ENCODE measurements at regions not wholly inside any gene's neighbourhood (a gene's known extent, or its start where the extent isn't known, plus 50 kb on each side); places are given as distances from the start of the nearest gene placed in this dataset.

DNA sequence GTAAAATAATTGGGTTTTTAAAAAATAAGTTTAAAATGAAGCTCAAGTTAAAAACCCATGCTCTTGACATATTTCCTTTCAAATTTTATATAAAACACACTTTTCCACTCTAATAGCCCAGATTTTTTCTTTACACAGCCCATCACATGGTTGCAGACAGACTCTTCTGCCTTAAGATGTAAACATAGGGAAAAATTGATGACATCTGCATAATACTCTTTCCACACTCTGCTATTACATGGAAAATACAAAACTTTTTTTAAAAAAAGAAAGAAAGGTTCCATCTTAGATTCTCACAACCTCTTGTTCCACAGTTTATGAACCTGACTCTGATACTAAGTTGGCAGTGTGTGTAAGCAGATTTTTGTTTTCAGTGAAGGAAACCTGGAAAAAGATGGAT, 120.8 kb upstream of the ZNF648 start:
- H3K79me2 ChIP-seq (ENCODE audit: control insufficient read depth, insufficient read depth, low read length): no peaks in the 10 kb centered on the region
- TF ChIP-seq, protein P1, sequence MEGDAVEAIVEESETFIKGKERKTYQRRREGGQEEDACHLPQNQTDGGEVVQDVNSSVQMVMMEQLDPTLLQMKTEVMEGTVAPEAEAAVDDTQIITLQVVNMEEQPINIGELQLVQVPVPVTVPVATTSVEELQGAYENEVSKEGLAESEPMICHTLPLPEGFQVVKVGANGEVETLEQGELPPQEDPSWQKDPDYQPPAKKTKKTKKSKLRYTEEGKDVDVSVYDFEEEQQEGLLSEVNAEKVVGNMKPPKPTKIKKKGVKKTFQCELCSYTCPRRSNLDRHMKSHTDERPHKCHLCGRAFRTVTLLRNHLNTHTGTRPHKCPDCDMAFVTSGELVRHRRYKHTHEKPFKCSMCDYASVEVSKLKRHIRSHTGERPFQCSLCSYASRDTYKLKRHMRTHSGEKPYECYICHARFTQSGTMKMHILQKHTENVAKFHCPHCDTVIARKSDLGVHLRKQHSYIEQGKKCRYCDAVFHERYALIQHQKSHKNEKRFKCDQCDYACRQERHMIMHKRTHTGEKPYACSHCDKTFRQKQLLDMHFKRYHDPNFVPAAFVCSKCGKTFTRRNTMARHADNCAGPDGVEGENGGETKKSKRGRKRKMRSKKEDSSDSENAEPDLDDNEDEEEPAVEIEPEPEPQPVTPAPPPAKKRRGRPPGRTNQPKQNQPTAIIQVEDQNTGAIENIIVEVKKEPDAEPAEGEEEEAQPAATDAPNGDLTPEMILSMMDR (conservative IDR thresholded peaks at IDR 0.05 in 1 of 2, IDR thresholded peaks at IDR 0.05 in 1 of 2; ENCODE audit: low read depth in 1 of 2, low read length in 2 of 2): no peak
- no peak for TF ChIP-seq EZH2 (IDR thresholded peaks at IDR 0.05; ENCODE audit: low read length, missing control alignments)
- no peak overlapping the region for H3K4me2 ChIP-seq (ENCODE audit: extremely low read depth, insufficient read depth, low read length)
- no peak overlapping the region for H3K4me3 ChIP-seq (replicated peaks in 1 of 4; ENCODE audit: control extremely low read depth in 1 of 4, insufficient read depth in 1 of 4, low read depth in 3 of 4, low read length in 4 of 4)
- no peak for DNase-seq (ENCODE audit: low read depth in 2 of 2)
- H3K36me3 ChIP-seq (ENCODE audit: control insufficient read depth, insufficient read depth, low read length): no peaks in the 10 kb centered on the region
- no peak overlapping the region for H2AFZ ChIP-seq (ENCODE audit: low read length)
- H3K27ac ChIP-seq (ENCODE audit: insufficient read depth, low read length): no peak overlapping the region
- H3K9ac ChIP-seq (ENCODE audit: insufficient read depth, low read length): no peak overlapping the region
- no peaks in the 10 kb centered on the region for H4K20me1 ChIP-seq (ENCODE audit: control insufficient read depth, extremely low read depth, insufficient read depth, low read length)
- H3K27me3 ChIP-seq (ENCODE audit: control insufficient read depth, insufficient read depth, low read length): no peaks in the 10 kb centered on the region
- H3K9me3 ChIP-seq (ENCODE audit: control insufficient read depth, insufficient read depth, low read depth, low read length): no peaks in the 10 kb centered on the region
- no peaks in the 10 kb centered on the region for H3K4me1 ChIP-seq (ENCODE audit: control insufficient read depth, extremely low read depth, insufficient read depth, low read length)

DNA sequence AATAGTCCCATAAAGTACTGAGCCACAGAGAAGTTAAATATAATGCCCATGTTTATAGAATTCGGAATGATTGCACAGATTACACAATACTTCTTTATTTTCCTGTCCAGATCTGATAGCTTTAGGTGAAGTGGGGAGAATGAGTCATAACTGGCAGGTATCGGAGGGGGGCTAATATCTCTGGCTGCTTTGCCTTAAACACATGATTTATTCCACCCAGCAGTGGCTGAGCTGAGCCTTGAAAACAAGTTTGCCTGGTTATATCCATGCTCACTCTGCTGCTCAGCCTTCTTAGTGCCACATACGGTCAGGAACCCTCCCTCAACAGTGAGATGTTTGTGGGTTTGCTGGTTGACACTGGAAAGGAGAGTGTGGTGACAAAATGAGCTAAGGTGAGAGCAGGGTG, 119.7 kb upstream of the ZNF648 start:
- Histone ChIP-seq H3K36me3 (ENCODE audit: control insufficient read depth, insufficient read depth, low read length) (no peaks in the 10 kb centered on the region), H3K9me3 (ENCODE audit: control insufficient read depth, insufficient read depth, low read depth, low read length) (no peaks in the 10 kb centered on the region), H4K20me1 (ENCODE audit: control insufficient read depth, extremely low read depth, insufficient read depth, low read length) (no peaks in the 10 kb centered on the region), H3K27me3 (ENCODE audit: control insufficient read depth, insufficient read depth, low read length) (no peaks in the 10 kb centered on the region), H2AFZ (ENCODE audit: low read length) (no peak overlapping the region), H3K4me1 (ENCODE audit: control insufficient read depth, extremely low read depth, insufficient read depth, low read length) (no peaks in the 10 kb centered on the region), H3K79me2 (ENCODE audit: control insufficient read depth, insufficient read depth, low read length) (no peaks in the 10 kb centered on the region), H3K9ac (ENCODE audit: insufficient read depth, low read length) (no peak overlapping the region), H3K27ac (ENCODE audit: insufficient read depth, low read length) (no peak overlapping the region), H3K4me3 (replicated peaks in 1 of 4; ENCODE audit: control extremely low read depth in 1 of 4, insufficient read depth in 1 of 4, low read depth in 3 of 4, low read length in 4 of 4) (no peak overlapping the region), H3K4me2 (ENCODE audit: extremely low read depth, insufficient read depth, low read length) (no peak overlapping the region)
- peak in 1 of 2 donors; percentile 15 for DNase-seq (ENCODE audit: low read depth in 2 of 2)
- TF ChIP-seq, protein P1 (conservative IDR thresholded peaks at IDR 0.05 in 1 of 2, IDR thresholded peaks at IDR 0.05 in 1 of 2; ENCODE audit: low read depth in 1 of 2, low read length in 2 of 2): no peak
- TF ChIP-seq EZH2 (IDR thresholded peaks at IDR 0.05; ENCODE audit: low read length, missing control alignments): no peak

DNA sequence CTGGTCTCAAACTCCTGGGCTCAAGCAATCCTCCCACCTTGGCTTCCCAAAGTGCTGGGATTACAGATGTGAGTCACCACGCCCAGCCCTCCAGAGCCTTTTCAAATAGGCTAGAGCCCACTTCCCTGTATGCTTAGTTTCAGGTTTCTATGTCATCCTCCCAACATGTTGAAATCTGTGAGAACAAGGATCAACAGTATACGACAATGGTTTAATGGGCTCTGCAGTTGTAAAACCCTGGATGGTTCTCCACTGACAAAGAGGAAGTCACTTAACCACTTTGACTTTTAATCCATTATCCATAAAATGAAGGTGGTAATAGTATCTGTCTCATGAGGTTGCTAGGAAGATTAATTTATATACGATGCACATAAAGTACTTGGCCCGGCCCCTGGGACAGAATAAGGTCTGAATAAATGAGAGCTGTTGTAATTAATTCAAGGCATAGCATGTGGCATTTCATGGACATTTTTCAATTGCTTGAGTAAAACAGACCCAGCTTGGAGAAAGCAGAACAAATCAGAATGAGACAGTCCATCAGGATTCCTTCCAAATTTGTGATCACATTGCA, 113.9 kb upstream of the ZNF648 start:
- no peaks in the 10 kb centered on the region for H3K79me2 ChIP-seq (ENCODE audit: control insufficient read depth, insufficient read depth, low read length)
- H3K36me3 ChIP-seq (ENCODE audit: control insufficient read depth, insufficient read depth, low read length): no peaks in the 10 kb centered on the region
- no peak for TF ChIP-seq EZH2 (IDR thresholded peaks at IDR 0.05; ENCODE audit: low read length, missing control alignments)
- TF ChIP-seq, protein P1 (conservative IDR thresholded peaks at IDR 0.05 in 1 of 2, IDR thresholded peaks at IDR 0.05 in 1 of 2; ENCODE audit: low read depth in 1 of 2, low read length in 2 of 2): no peak
- no peaks in the 10 kb centered on the region for H4K20me1 ChIP-seq (ENCODE audit: control insufficient read depth, extremely low read depth, insufficient read depth, low read length)
- no peaks in the 10 kb centered on the region for H3K9me3 ChIP-seq (ENCODE audit: control insufficient read depth, insufficient read depth, low read depth, low read length)
- H3K27ac ChIP-seq (ENCODE audit: insufficient read depth, low read length): no peak overlapping the region
- H3K4me3 ChIP-seq (replicated peaks in 1 of 4; ENCODE audit: control extremely low read depth in 1 of 4, insufficient read depth in 1 of 4, low read depth in 3 of 4, low read length in 4 of 4): no peak overlapping the region
- no peak overlapping the region for H3K4me2 ChIP-seq (ENCODE audit: extremely low read depth, insufficient read depth, low read length)
- H3K27me3 ChIP-seq (ENCODE audit: control insufficient read depth, insufficient read depth, low read length): no peaks in the 10 kb centered on the region
- no peak for DNase-seq (ENCODE audit: low read depth in 2 of 2)
- no peak overlapping the region for H3K9ac ChIP-seq (ENCODE audit: insufficient read depth, low read length)
- no peaks in the 10 kb centered on the region for H3K4me1 ChIP-seq (ENCODE audit: control insufficient read depth, extremely low read depth, insufficient read depth, low read length)
- H2AFZ ChIP-seq (ENCODE audit: low read length): no peak overlapping the region
